GM23338 (cell line): ENCODE measurements at regions not wholly inside any gene's neighbourhood (a gene's known extent, or its start where the extent isn't known, plus 50 kb on each side); places are given as distances from the start of the nearest gene placed in this dataset.

ENCODE experiments used
- ATAC-seq: fragments of 200-7000 bp; cut with Tn5 transposase; 3 replicates; pipeline ENCODE4 v1.9.1; 2020
- DNase-seq: peaks from one replicate; pipeline ENCODE4 v3.0.0-alpha.2; 2015; ENCODE audit warnings: low spot score
- H2AFZ ChIP-seq: fragments of 200-600 bp; sonication (generic); 2 replicates; pipeline ENCODE4 v1.8.0; 2016; ENCODE audit warnings: antibody characterized with exemption, mild to moderate bottlenecking, moderate library complexity
- H3F3A ChIP-seq: fragments of 200-600 bp; sonication (generic); replicated peaks from 2 replicates; pipeline ENCODE4 v1.8.0; 2017; ENCODE audit warnings: antibody characterized with exemption, mixed run types, low read depth
- H3K27ac ChIP-seq: fragments of 200-600 bp; sonication (generic); 2 replicates; pipeline ENCODE4 v1.6.1; 2016; ENCODE audit warnings: low read depth
- H3K27me3 ChIP-seq: fragments of 200-600 bp; sonication (generic); 2 replicates; pipeline ENCODE4 v1.8.0; 2016; ENCODE audit warnings: mild to moderate bottlenecking, mixed run types, moderate library complexity; ENCODE audit not compliant: insufficient read depth
- H3K36me3 ChIP-seq: fragments of 200-600 bp; sonication (generic); 2 replicates; pipeline ENCODE4 v1.8.0; 2016; ENCODE audit warnings: mild to moderate bottlenecking; ENCODE audit not compliant: insufficient read depth
- H3K4me1 ChIP-seq: fragments of 200-600 bp; sonication (generic); 2 replicates; pipeline ENCODE4 v1.8.0; 2016; ENCODE audit warnings: mild to moderate bottlenecking, moderate library complexity; ENCODE audit not compliant: insufficient read depth
- H3K4me2 ChIP-seq: fragments of 200-600 bp; sonication (generic); 2 replicates; pipeline ENCODE4 v1.7.1; 2017; ENCODE audit warnings: mixed run types
- H3K4me3 ChIP-seq: fragments of 200-600 bp; sonication (generic); 2 replicates; pipeline ENCODE4 v1.6.1; 2016; ENCODE audit warnings: mixed run types
- H3K79me2 ChIP-seq: fragments of 200-600 bp; sonication (generic); replicated peaks from 2 replicates; pipeline ENCODE4 v1.8.0; 2017; ENCODE audit warnings: mild to moderate bottlenecking; ENCODE audit not compliant: insufficient read depth
- H3K9me2 ChIP-seq: fragments of 200-600 bp; sonication (generic); 2 replicates; pipeline ENCODE4 v1.8.0; 2017; ENCODE audit not compliant: insufficient read depth
- H4K20me1 ChIP-seq: fragments of 200-600 bp; sonication (generic); replicated peaks from 2 replicates; pipeline ENCODE4 v1.8.0; 2017; ENCODE audit warnings: mild to moderate bottlenecking; ENCODE audit not compliant: insufficient read depth
- H3K27ac Mint-ChIP-seq: 2 replicates; pipeline ENCODE4 v1.8.0; 2020; ENCODE audit warnings: inconsistent platforms, mild to moderate bottlenecking, moderate library complexity, mixed read lengths
- H3K27me3 Mint-ChIP-seq: 3 replicates; pipeline ENCODE4 v1.8.0; 2022; ENCODE audit warnings: low read depth, mild to moderate bottlenecking, moderate library complexity, mixed read lengths, inconsistent platforms; ENCODE audit not compliant: insufficient read depth, poor library complexity
- H3K36me3 Mint-ChIP-seq: 3 replicates; pipeline ENCODE4 v1.8.0; 2021; ENCODE audit warnings: low read depth, mild to moderate bottlenecking, inconsistent platforms, moderate library complexity, mixed read lengths
- H3K4me1 Mint-ChIP-seq: 3 replicates; pipeline ENCODE4 v1.8.0; 2020; ENCODE audit warnings: mild to moderate bottlenecking, inconsistent platforms, mixed read lengths
- H3K4me3 Mint-ChIP-seq: 3 replicates; pipeline ENCODE4 v1.8.0; 2021; ENCODE audit warnings: moderate library complexity, mild to moderate bottlenecking, inconsistent platforms, mixed read lengths
- H3K9me3 Mint-ChIP-seq: 3 replicates; pipeline ENCODE4 v1.8.0; 2020; ENCODE audit warnings: moderate library complexity, mild to moderate bottlenecking, inconsistent platforms, mixed read lengths
- CTCF ChIP-seq, 2 experiments: fragments of 200-600 bp in 1 of 2; sonication (generic) in 1 of 2; conservative IDR thresholded peaks; 2 replicates each; pipeline versions ENCODE4 v1.5.1 to v1.6.1; 2016 to 2017; ENCODE audit warnings: antibody characterized with exemption in 2 of 2, low read depth in 2 of 2, mild to moderate bottlenecking in 2 of 2, moderate library complexity in 1 of 2
- ETS1 ChIP-seq: IDR thresholded peaks from 2 replicates; pipeline ENCODE4 v1.6.1; 2016; ENCODE audit warnings: antibody characterized with exemption
- EZH2 ChIP-seq: fragments of 200-600 bp; sonication (generic); IDR thresholded peaks from one replicate; pipeline ENCODE4 v1.8.0; 2017; ENCODE audit warnings: antibody characterized with exemption, mild to moderate bottlenecking, low read depth; ENCODE audit not compliant: unreplicated experiment
- EZH2phosphoT487 ChIP-seq: fragments of 200-600 bp; sonication (generic); IDR thresholded peaks from one replicate; pipeline ENCODE4 v1.8.1; 2018; ENCODE audit warnings: antibody characterized with exemption; ENCODE audit not compliant: unreplicated experiment
- JUNB ChIP-seq: IDR thresholded peaks from one replicate; pipeline ENCODE4 v1.6.1; 2016; ENCODE audit warnings: antibody characterized with exemption; ENCODE audit not compliant: unreplicated experiment
- NANOG ChIP-seq: IDR thresholded peaks from 2 replicates; pipeline ENCODE4 v1.6.1; 2016; ENCODE audit warnings: antibody characterized with exemption, borderline replicate concordance
- POLR2AphosphoS5 ChIP-seq: IDR thresholded peaks from 2 replicates; pipeline ENCODE4 v1.6.1; 2016; ENCODE audit warnings: antibody characterized with exemption, low read depth
- REST ChIP-seq: IDR thresholded peaks from one replicate; pipeline ENCODE4 v1.6.1; 2018; ENCODE audit warnings: antibody characterized with exemption; ENCODE audit not compliant: unreplicated experiment
- STAT1 ChIP-seq: IDR thresholded peaks from one replicate; pipeline ENCODE4 v1.6.1; 2016; ENCODE audit warnings: antibody characterized with exemption; ENCODE audit not compliant: unreplicated experiment
- ZNF114 ChIP-seq: fragments of 250-450 bp; sonication (Bioruptor Pico); IDR thresholded peaks from 2 replicates; pipeline ENCODE4 v1.5.0; 2020; ENCODE audit warnings: mild to moderate bottlenecking, moderate library complexity
- ZNF331 ChIP-seq: fragments of 250-450 bp; sonication (Bioruptor Pico); IDR thresholded peaks from 2 replicates; pipeline ENCODE4 v1.5.0; 2020; ENCODE audit warnings: low read depth, mild to moderate bottlenecking, moderate library complexity
- ZNF462 ChIP-seq: fragments of 250-450 bp; sonication (Bioruptor Pico); IDR thresholded peaks from 2 replicates; pipeline ENCODE4 v1.5.0; 2020; ENCODE audit warnings: mild to moderate bottlenecking, moderate library complexity

- no peak for TF ChIP-seq ZNF462 (CRISPR knock-in tag)
These were observed 267.7 kb downstream of the PTBP2 start (continued) for GRCh38 chr1:96989302-96989701.

- Histone ChIP-seq H4K20me1 (no peaks in the 10 kb centered on the region), H3K9me2 (0 out of 2 replicates have a peak, but pooled peaks cover 5% of the 10 kb centered on the region), H3K27me3 (no peaks in the 10 kb centered on the region), H2AFZ (no peak overlapping the region), H3F3A (no peaks in the 10 kb centered on the region), H3K4me1 (no peaks in the 10 kb centered on the region), H3K27ac (no peak overlapping the region), H3K4me3 (no peak overlapping the region), H3K79me2 (no peaks in the 10 kb centered on the region), H3K36me3 (no peaks in the 10 kb centered on the region), H3K4me2 (no peak overlapping the region)
- Mint-ChIP-seq H3K9me3 (peaks cover 14% of the 10 kb centered on the region), H3K4me1 (peaks cover 2% of the 10 kb centered on the region; the same call in 2 of the 3 replicates), H3K27me3 (peaks cover 4% of the 10 kb centered on the region), H3K36me3 (peaks cover 7% of the 10 kb centered on the region; the same call in 2 of the 3 replicates), H3K4me3 (no peak overlapping the region), H3K27ac (no peak overlapping the region)
- DNase-seq (no peak), ATAC-seq (no peak)
- TF ChIP-seq STAT1 (no peak), EZH2 (no peak), ZNF331 (CRISPR knock-in tag) (no peak), REST (no peak), ZNF114 (CRISPR knock-in tag) (no peak), POLR2AphosphoS5 (no peak), EZH2phosphoT487 (no peak), ETS1 (no peak), JUNB (no peak), NANOG (no peak), CTCF (conservative IDR thresholded peaks at IDR 0.05; ENCODE audit: low read depth in 2 of 2) (no peak)
These were observed 268.6 kb downstream of the PTBP2 start for GRCh38 chr1:96990136-96990535.
